Adrenal gland (tissue), 5 donors: ENCODE measurements at regions not wholly inside any gene's neighbourhood (a gene's known extent, or its start where the extent isn't known, plus 50 kb on each side); places are given as distances from the start of the nearest gene placed in this dataset.

Source experiments
- CTCF ChIP-seq, 6 experiments: fragments of 450-650 bp in 4 of 6; fragments of 200-600 bp in 2 of 6; sonication (generic) in 1 of 6; IDR thresholded peaks; 1 replicate in 5 of 6; 2 replicates in 1 of 6; pipeline versions ENCODE4 v1.5.1 to v1.8.0; 2016 to 2021; ENCODE audit warnings: antibody characterized with exemption in 6 of 6, mild to moderate bottlenecking in 2 of 6, moderate library complexity in 1 of 6
- POLR2A ChIP-seq, 2 donors: fragments of 450-650 bp; IDR thresholded peaks; one replicate each; pipeline ENCODE4 v1.6.1; 2017; ENCODE audit warnings: antibody characterized with exemption in 2 of 2, mild to moderate bottlenecking in 2 of 2, moderate library complexity in 1 of 2
- donor health status: DM: no; HTN: no; CAD: no.

GRCh38 chr11:97934572-97935208, 1086.1 kb upstream of the CNTN5 start:
- no peak for TF ChIP-seq CTCF (IDR thresholded peaks at IDR 0.05)
- no peak for TF ChIP-seq POLR2A (IDR thresholded peaks at IDR 0.05)
